PC-9 (cell line): ENCODE measurements at regions not wholly inside any gene's neighbourhood (a gene's known extent, or its start where the extent isn't known, plus 50 kb on each side); places are given as distances from the start of the nearest gene placed in this dataset.

Source experiments
- EZH2 ChIP-seq: fragments of 200-600 bp; sonication (generic); IDR thresholded peaks from 2 replicates; pipeline ENCODE4 v1.8.0; 2017; ENCODE audit warnings: antibody characterized with exemption, low read depth
- TF ChIP-seq, protein P1 (sequence below): fragments of 200-600 bp; sonication (generic); conservative IDR thresholded peaks from 2 replicates; pipeline ENCODE4 v1.6.1; 2017; ENCODE audit warnings: mixed run types, antibody characterized with exemption, mild to moderate bottlenecking, moderate library complexity

DNA sequence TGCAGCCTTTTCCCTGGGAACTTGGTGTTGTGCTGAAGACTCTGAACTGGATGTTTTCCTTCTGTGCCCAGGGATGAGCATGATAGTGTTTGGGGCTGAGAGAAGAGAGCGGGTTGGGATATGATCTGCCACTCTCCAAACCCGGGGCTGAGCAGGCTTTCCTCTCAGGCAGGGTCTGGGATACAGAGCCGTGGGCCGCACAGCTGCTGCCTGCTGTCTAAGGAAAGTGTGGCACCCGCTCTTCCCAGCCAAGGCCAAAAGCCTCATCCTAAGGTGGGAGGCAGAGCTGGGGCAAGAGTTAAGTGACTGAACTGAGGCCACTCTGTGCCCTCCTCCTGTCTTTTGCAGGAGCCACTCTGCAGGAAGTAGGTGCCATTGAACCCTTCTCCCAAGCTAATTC is 83.6 kb upstream of the PITX1 start:
- TF ChIP-seq, protein P1, sequence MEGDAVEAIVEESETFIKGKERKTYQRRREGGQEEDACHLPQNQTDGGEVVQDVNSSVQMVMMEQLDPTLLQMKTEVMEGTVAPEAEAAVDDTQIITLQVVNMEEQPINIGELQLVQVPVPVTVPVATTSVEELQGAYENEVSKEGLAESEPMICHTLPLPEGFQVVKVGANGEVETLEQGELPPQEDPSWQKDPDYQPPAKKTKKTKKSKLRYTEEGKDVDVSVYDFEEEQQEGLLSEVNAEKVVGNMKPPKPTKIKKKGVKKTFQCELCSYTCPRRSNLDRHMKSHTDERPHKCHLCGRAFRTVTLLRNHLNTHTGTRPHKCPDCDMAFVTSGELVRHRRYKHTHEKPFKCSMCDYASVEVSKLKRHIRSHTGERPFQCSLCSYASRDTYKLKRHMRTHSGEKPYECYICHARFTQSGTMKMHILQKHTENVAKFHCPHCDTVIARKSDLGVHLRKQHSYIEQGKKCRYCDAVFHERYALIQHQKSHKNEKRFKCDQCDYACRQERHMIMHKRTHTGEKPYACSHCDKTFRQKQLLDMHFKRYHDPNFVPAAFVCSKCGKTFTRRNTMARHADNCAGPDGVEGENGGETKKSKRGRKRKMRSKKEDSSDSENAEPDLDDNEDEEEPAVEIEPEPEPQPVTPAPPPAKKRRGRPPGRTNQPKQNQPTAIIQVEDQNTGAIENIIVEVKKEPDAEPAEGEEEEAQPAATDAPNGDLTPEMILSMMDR: no peak
- no peak for TF ChIP-seq EZH2
